ENCODE measurements at regions not wholly inside any gene's neighbourhood (a gene's known extent, or its start where the extent isn't known, plus 50 kb on each side); places are given as distances from the start of the nearest gene placed in this dataset.

GRCh38 chr18:54030434-54030833 lies 194.0 kb downstream of the MBD2 start:
- TF ChIP-seq CTCF (conservative IDR thresholded peaks at IDR 0.05 in 1 of 2, IDR thresholded peaks at IDR 0.05 in 1 of 2; ENCODE audit: low read depth in 1 of 2, low read length in 2 of 2) (no peak), EZH2 (IDR thresholded peaks at IDR 0.05; ENCODE audit: low read length, missing control alignments) (no peak)

Measured in fibroblast of lung (primary cell).